ENCODE measurements at regions not wholly inside any gene's neighbourhood (a gene's known extent, or its start where the extent isn't known, plus 50 kb on each side); places are given as distances from the start of the nearest gene placed in this dataset.

DNA sequence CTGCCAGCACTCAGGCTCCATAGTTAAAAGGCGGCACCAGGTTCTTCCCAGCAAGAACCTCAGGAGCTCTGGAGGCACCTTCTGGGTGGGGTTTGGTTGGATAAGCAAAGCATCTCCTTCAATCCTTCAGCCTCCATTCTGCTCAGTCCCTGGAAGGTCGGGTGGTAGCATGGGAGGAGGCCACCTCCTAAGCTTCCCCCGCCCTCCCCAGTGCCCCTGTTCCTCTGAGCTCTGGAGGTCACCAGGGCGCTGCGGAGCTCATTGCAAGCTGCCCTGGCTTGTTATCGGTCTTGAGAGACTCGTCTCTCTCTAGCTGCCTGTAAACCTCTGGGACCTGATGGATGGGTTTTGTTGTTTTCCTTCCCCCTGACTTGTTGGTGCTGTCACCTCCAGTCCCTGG, 124.8 kb downstream of the RPLP1 start:
- Mint-ChIP-seq H3K36me3 (ENCODE audit: unreplicated experiment) (no peaks in the 10 kb centered on the region), H3K27me3 (ENCODE audit: unreplicated experiment) (peaks cover 8% of the 10 kb centered on the region), H3K9me3 (ENCODE audit: unreplicated experiment) (no peaks in the 10 kb centered on the region), H3K27ac (ENCODE audit: unreplicated experiment) (no peak overlapping the region), H3K4me1 (ENCODE audit: low read depth, unreplicated experiment) (no peaks in the 10 kb centered on the region), H3K4me3 (ENCODE audit: unreplicated experiment) (no peak overlapping the region)
- TF ChIP-seq, protein P1, sequence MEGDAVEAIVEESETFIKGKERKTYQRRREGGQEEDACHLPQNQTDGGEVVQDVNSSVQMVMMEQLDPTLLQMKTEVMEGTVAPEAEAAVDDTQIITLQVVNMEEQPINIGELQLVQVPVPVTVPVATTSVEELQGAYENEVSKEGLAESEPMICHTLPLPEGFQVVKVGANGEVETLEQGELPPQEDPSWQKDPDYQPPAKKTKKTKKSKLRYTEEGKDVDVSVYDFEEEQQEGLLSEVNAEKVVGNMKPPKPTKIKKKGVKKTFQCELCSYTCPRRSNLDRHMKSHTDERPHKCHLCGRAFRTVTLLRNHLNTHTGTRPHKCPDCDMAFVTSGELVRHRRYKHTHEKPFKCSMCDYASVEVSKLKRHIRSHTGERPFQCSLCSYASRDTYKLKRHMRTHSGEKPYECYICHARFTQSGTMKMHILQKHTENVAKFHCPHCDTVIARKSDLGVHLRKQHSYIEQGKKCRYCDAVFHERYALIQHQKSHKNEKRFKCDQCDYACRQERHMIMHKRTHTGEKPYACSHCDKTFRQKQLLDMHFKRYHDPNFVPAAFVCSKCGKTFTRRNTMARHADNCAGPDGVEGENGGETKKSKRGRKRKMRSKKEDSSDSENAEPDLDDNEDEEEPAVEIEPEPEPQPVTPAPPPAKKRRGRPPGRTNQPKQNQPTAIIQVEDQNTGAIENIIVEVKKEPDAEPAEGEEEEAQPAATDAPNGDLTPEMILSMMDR (IDR thresholded peaks at IDR 0.05; ENCODE audit: partially characterized antibody, unreplicated experiment) = no peak
- no peak for DNase-seq

DNA sequence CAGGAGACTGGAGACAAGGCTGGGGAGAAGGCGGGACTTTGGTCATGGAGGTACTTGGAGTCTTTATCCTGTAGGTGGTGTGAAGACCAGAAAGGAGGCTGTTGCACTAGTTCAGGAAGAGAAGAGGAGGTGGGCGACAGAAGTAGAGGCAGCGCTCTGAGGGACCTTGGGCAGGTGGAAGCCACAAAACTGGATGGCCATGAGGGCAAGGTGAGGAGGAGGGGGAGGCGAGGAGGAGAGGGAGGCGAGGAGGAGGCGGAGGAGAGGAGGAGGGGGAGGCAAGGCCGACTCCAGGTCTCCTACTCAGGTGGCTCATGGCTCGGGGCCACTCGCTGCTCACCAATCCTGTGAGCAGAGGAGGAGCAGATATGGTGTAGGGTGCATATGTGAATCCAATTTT, 125.6 kb downstream of the RPLP1 start:
- TF ChIP-seq, protein P1 (IDR thresholded peaks at IDR 0.05; ENCODE audit: partially characterized antibody, unreplicated experiment) = no peak
- peaks cover 8% of the 10 kb centered on the region for H3K27me3 Mint-ChIP-seq (ENCODE audit: unreplicated experiment)

DNA sequence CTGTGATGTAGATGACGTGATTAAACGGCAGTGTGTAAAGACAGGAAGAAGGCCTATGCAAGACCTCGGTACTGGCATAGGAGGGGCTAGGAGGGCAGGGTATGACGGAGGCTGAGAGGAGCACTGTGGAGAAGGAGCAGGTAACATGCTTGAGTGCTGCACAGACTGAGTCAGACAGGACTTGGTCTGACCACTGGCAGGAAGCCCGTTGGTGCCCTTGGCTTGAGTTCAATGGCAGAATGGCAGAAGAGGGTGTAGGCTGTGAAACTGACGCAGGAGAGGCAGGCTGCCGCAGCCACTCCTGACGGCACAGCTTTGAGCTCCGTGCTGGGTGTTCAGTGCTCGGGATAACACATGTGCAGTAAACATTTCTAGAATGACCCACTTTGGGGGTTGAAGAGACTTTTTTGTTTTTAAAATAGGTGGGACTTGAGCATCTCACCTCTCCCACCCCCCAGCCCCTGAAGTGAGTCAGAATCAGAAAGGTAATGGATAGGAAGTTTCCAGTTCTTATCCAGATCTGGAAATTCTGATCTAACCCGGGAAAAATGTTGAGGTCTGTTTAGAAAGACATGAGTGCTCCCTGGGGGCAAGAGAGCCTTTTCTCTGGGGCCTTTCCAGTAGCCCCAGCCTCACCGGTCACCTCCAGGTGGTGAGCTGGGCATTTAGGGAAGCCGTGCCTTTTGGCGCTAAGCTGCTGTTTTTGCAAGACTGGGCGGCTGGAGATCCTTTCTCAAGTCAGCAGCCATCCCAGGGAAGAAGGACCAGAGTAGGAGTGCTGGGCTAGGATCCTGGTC, 126.4 kb downstream of the RPLP1 start:
- Mint-ChIP-seq H3K27me3 (ENCODE audit: unreplicated experiment) (peaks cover 6% of the 10 kb centered on the region), H3K4me3 (ENCODE audit: unreplicated experiment) (no peak overlapping the region), H3K9me3 (ENCODE audit: unreplicated experiment) (no peaks in the 10 kb centered on the region), H3K36me3 (ENCODE audit: unreplicated experiment) (no peaks in the 10 kb centered on the region), H3K27ac (ENCODE audit: unreplicated experiment) (no peak overlapping the region), H3K4me1 (ENCODE audit: low read depth, unreplicated experiment) (peaks cover 5% of the 10 kb centered on the region)
- no peak for DNase-seq
- TF ChIP-seq, protein P1 (IDR thresholded peaks at IDR 0.05; ENCODE audit: partially characterized antibody, unreplicated experiment) = no peak

More for the DNA sequence above, 125.6 kb downstream of the RPLP1 start:
- Mint-ChIP-seq H3K4me1 (ENCODE audit: low read depth, unreplicated experiment) (peaks cover 1% of the 10 kb centered on the region), H3K4me3 (ENCODE audit: unreplicated experiment) (no peak overlapping the region), H3K36me3 (ENCODE audit: unreplicated experiment) (no peaks in the 10 kb centered on the region), H3K9me3 (ENCODE audit: unreplicated experiment) (no peaks in the 10 kb centered on the region), H3K27ac (ENCODE audit: unreplicated experiment) (no peak overlapping the region)
- DNase-seq = no peak

DNA sequence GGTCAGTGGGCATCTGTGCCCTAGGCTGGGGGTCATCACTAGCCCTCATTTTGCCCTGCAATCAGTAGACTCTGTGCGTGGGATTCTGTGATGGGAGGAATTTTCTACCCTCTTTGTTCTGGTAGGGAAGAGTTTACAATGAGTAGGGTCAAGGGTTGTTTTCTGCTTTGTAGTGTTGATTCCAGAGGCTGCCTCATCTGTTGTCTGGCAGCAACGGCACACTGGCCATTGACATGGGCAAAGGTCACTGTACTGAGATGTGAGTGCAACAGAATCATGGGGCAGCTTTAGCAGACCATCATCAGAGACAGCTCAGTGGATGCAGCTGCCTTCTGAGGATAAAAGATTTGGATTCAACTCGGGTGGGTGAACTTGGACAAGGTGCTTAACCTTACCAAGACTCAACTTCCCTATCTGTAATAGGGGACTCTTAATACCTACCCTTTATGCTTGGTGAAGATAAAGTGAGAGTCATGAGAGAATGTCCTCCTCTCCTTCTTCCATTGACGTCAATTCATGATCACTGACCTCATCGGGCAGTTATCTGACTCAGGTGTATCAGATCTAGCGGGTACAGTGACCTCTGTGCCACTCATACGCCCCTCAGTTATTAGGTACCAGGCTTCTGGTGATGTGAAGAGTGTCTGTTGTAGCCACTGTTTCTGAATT, 127.5 kb downstream of the RPLP1 start:
- H3K4me3 Mint-ChIP-seq (ENCODE audit: unreplicated experiment) = no peak overlapping the region
- no peaks in the 10 kb centered on the region for H3K36me3 Mint-ChIP-seq (ENCODE audit: unreplicated experiment)
- H3K9me3 Mint-ChIP-seq (ENCODE audit: unreplicated experiment) = no peaks in the 10 kb centered on the region
- DNase-seq = no peak
- H3K27me3 Mint-ChIP-seq (ENCODE audit: unreplicated experiment) = peaks cover 2% of the 10 kb centered on the region
- TF ChIP-seq, protein P1 (IDR thresholded peaks at IDR 0.05; ENCODE audit: partially characterized antibody, unreplicated experiment) = no peak
- H3K27ac Mint-ChIP-seq (ENCODE audit: unreplicated experiment) = no peak overlapping the region
- H3K4me1 Mint-ChIP-seq (ENCODE audit: low read depth, unreplicated experiment) = peaks cover 5% of the 10 kb centered on the region

DNA sequence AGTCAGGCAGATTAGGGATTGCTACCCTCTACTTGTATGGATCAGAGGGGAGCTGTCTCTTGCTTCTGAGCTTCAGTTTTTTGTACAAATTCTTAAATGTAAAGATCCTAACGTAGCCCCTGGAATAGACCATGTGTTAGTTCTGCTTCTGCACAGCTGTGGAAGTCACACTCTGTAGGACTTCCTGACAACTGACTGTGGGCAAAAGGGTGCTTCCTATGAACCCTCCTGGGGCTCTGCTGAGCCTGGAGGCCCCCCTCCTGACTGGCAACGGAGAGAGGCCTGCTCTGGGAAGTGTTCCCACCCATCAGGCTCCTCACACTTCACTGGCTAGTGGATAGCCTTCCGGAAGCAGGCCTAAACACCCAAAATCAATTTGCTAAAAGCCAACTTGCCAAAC, 131.0 kb downstream of the RPLP1 start:
- no peak for DNase-seq
- H3K4me3 Mint-ChIP-seq (ENCODE audit: unreplicated experiment) = no peak overlapping the region
- peaks cover 5% of the 10 kb centered on the region for H3K4me1 Mint-ChIP-seq (ENCODE audit: low read depth, unreplicated experiment)
- no peaks in the 10 kb centered on the region for H3K9me3 Mint-ChIP-seq (ENCODE audit: unreplicated experiment)
- TF ChIP-seq, protein P1 (IDR thresholded peaks at IDR 0.05; ENCODE audit: partially characterized antibody, unreplicated experiment) = no peak
- no peak overlapping the region for H3K27ac Mint-ChIP-seq (ENCODE audit: unreplicated experiment)
- H3K36me3 Mint-ChIP-seq (ENCODE audit: unreplicated experiment) = no peaks in the 10 kb centered on the region
- H3K27me3 Mint-ChIP-seq (ENCODE audit: unreplicated experiment) = peaks cover 3% of the 10 kb centered on the region

Data from glutamatergic neuron (in vitro differentiated cells).